ENCODE measurements at regions not wholly inside any gene's neighbourhood (a gene's known extent, or its start where the extent isn't known, plus 50 kb on each side); places are given as distances from the start of the nearest gene placed in this dataset.

DNA sequence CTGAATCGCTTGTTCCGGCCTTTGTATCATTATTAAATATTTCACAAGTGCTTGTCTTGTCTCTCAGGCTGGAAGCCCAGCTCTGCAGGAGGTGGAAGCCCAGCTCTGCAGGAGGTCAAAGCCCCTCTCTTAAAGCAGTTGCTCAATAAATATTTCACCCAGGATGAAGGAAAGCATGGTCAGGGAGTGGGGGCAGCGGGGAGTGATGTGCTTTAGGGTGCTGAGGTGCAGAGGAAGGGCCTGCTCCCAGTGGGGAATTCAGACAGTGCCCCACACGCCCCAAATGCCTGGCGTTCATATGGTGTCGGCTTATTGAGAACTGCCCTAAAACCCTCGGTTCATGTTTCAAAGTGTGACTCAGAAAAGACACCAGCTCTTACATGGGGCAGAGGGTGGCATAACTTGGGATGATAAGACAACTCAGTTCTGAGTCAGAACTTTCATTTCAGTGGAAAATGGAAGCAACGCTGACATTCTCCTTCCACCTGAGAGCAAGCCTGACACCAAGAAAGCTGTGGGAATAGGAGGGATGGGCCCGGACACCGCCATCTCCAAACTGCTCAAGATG, 114.3 kb upstream of the DAP start:
- peak; percentile 41 for DNase-seq

- no peak for DNase-seq
Measured at GRCh38 chr5:10874541-10874940, 113.5 kb upstream of the DAP start.

DNA sequence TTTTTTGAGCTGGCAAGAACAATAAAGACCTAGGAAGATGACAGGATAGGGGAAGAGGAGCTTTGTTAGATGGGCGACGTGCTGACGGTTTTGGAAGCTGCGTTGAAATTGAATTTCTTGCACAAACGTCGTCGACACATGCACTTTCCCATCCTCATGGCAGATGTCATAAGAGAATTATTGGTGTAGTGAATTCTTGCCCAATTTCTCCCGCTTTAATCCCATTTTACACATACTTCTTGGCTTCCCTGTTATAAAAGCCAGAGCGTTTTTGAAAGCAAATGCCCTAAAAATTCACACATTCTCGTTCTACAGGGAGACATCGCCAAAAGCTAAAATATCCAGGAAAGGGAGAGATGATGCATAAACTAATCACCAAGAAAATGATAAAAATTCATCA, 109.8 kb upstream of the DAP start:
- no peak for DNase-seq

DNA sequence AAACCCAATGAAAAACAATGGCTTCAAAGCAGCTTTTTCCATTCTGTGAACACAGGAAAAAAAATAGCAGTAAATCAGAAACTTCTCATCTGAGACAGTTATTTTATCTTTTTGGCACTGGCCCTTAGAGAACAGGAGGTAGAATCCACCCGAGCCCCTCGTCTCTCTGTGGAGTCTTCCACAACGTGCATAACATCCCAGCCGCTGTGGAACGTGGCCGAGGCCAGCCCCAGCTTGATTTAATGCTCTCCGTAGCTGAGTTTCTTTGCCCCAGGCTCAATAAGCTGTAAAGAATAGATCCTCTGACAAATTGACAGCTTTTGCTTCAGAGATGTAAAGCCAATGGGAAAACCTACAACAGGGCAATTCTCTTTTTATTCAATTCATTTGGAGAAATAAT, 107.9 kb upstream of the DAP start:
- DNase-seq = no peak

DNA sequence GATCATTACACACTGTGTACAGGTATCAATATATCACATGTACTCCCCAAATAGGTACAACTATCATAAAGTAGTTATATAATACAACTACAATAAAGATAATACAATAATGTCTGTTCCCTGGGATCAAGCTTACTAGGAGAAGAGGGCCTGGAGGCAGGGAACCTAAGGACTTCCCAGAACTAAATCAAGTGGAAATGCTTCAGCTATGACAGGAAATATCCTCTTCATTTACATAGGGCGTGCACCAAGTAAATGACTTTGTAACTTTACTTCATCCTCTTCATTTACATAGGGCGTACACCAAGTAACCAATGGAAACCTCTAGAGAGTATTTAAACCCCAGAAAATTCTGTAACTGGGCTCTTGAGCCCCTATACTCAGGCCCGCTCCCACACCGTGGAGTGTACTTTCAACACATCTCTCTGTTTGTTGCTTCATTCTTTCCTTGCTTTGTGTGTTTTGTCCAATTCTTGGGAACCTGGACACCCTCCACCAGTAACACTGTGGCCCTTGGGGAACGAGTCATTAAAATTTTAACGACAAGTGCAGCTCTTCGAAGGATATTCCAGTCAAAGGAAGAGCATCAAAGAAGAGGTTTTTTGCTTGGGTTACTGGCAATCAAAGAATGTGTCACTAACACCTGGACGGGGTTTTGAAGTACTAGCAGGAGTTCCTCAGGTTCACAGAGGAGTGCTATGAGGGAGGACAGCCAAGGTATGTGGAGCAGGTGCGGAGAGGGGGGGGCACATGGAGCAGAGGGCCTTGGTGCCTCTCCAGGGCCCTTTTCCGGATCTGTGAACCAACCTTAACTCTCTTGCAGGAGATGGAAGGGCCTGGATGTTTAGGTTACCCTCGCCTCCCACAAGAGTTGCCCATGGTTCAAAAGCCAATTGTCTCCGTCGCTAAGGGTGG, 106.6 kb upstream of the DAP start:
- no peak for DNase-seq

DNA sequence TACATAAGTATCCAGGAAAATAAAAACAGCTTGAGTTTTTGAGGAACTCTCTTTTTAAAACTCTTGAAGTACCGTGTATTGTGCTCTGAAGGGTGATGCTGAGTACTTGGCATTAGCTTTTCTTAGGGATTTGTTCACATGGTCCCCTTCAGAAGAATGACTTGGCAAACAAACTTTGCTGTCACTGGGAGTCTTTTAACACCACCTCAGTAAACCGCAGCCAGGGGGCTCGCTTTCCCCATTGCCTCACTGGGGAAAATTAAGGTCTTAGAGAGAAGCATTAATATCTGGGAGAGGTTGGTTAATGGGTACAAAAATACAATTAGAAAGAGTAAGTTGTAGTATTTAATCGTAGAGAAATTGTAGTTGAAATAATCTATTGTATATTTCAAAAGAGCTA, 105.9 kb upstream of the DAP start:
- DNase-seq = no peak

DNA sequence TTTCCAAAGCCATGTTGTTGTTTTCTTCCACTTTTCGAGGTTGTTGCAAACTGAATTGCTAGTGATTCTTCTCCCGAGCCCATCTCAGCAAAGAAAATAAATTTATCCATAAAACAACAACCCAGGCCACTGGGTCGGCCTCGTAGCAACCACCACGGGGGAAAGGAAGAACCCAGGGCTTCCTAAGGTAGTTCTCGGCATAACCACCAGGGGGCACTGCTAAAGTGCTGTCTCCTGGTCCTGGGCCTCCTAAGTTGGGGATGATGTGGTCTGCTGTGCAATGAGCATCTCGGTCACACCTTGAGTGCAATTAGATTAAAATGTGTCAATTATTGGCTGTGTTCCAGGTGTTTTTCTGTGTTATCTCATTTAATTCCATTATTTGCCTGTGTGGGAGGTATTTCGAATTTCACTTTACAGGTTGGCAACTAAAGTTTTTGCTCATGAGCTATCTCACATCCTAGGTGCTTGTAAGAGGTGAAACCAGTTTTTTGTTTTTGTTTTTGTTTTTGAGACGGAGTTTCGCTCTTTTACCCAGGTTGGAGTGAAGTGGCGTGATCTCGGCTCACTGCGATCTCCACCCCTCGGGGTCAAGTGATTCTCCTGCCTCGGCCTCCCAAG, 102.8 kb upstream of the DAP start:
- DNase-seq = peak; percentile 45

GRCh38 chr5:10862085-10862484, 101.1 kb upstream of the DAP start:
- DNase-seq = no peak

- DNase-seq = no peak
Measured at GRCh38 chr5:10861423-10861790, 100.4 kb upstream of the DAP start.

GRCh38 chr5:10860645-10861422, 99.8 kb upstream of the DAP start:
- peak; percentile 75 for DNase-seq

- no peak for DNase-seq
Measured at GRCh38 chr5:10860196-10860543, 99.1 kb upstream of the DAP start.

DNA sequence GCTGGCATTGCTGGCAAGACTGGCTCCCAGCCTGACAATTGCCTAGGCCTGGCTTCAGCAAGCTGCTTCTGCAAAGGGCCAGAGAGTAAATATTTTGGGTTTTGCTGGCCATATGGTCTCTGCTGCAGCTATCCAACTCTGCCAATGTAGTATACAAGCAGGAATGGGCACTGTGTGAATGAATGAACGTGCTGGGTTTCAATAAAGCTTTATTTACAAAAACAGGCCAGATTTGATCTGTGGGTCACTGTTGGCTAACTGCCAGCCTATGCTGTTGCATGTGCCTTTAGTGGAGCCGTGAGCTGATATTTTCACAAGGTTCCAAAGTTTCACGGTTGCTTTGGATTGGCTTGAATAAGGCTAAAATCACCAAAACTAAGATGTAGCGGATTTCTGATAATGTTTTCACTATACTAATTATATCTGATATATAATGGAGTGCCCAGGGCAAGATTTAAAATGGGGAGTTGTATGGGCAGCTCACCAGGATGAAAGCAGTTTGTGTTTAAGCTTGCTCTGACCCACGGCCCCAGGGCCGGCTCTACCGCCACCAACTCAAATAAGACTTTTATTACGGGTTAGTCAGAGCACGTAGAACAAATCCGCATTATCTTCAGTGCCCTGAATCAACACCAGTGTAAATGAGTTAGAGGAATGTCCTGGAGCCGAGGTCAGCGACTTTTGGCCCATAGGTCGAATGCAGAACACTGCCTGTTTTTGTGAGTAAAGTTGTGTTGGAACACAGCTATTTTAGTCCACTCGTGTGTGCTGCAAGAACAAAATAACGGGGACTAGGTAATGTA, 98.6 kb upstream of the DAP start:
- DNase-seq = no peak

DNA sequence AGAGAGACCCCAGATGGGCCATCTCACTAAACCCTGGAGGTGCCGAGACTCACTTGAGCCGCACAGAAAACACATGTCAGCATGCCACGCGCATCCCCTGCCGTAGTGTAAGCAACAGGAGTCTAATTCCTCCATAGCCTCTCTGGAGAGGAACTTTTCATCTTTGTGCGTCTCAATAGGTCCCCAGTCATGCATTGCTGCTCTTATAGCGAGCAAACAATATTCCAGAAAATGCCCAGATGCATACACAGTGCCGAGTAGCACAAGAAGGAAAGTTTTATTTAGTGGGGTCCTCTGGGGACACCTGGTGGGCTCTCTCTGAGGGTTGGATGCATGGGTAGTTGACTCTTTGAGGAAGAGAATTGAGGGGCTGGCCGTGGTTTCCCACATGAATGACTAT, 97.9 kb upstream of the DAP start:
- DNase-seq = no peak

DNA sequence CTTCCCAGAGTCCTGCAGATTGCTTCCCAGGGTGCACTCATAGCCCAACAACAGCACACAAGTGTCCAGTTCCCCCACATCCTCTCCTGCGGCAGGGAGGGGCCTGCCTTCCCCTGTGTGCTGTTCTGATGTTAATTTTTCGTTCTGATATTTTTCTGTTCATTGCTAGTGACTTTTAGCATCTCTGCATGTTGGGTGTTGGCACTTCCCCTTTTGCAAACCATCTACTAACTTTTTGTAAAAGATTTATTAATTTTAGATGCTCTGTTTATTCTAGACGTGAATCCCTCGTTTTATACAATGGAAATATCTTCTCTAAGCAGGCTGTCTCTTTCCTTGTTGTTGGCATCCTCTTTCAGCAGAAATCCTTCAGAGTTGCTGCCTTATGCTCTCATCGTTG, 97.3 kb upstream of the DAP start:
- no peak for DNase-seq

DNA sequence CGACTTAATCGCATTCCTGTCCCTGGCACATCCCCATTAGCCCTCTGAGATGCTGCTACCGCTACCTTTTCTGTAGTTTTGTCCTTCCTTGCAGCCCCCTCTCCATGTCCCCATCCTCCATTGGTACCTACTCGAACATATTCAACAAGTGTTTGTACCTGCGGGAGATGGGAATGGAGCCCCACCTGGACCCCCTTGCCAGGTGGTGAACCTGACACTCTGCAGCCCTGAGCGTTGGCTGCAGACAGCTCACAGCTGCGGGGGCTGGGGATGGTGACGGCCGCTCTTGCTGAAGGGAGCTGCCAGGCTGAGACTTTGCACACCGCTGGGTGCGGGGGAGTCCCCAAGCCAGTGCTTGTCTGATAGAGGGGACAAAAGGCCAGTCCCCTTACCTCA, 96.3 kb upstream of the DAP start:
- no peak for DNase-seq

- peak; percentile 92 for DNase-seq
Measured at GRCh38 chr5:10856683-10857337, 95.8 kb upstream of the DAP start.

DNA sequence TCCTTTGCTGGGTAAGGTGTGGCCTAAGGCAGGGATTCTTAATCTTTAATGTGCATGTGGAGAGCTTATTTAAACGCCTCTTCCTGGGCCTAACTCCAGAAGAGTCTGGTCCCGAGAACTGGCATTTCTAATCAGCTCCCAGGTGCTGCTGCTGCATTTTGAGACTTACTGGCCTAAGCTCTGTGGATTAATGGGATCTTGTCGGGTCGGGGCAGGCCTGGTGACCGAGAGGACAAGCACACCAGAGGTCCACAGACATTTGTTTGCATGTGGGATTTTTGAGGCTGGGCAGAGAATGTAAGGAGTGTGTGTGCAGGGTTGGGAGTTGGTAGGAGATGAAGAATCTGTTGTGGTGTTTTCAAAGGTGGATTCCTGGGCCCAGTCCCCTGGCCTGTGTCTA, 95.0 kb upstream of the DAP start:
- no peak for DNase-seq

- peak; percentile 15 for DNase-seq
Measured at GRCh38 chr5:10854506-10855277, 93.7 kb upstream of the DAP start.

DNA sequence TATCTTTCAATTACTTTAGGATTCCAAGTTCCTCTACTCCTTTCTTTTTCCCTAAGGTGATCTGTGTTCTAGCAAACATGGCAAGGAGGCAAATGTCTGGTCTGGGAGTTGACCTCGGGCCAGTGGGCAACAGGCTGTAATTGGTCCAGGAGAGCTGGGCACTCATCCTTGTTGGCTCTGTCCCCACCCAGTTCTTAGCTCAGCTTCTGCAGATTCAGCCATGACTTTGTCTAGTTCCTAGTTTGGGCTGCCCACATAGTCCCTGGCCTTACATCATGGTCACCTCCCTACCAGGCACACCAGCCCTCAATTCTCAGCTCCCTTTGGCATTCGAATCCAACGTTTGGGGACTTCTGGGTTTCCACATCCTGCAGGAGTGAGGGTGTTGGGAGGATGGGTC, 92.1 kb upstream of the DAP start:
- no peak for DNase-seq

DNA sequence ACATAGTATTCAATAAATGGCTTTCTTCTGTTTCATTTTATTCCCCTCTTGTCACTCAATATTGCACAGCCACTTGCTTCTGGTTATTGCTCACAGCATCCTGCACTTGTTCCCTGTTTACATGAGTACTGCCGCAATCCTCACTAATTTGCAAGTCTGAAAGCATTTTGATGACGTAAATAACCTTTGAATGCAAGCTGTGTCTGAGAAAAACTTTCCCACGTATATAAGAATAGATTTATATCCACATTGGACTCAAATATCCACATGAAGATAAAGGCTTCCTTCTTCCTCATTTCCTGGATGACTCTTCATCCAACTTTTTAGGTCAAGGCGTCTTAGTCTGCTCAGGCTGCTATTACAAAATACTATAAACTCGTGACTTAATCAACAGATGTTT, 88.2 kb upstream of the DAP start:
- no peak for DNase-seq

DNA sequence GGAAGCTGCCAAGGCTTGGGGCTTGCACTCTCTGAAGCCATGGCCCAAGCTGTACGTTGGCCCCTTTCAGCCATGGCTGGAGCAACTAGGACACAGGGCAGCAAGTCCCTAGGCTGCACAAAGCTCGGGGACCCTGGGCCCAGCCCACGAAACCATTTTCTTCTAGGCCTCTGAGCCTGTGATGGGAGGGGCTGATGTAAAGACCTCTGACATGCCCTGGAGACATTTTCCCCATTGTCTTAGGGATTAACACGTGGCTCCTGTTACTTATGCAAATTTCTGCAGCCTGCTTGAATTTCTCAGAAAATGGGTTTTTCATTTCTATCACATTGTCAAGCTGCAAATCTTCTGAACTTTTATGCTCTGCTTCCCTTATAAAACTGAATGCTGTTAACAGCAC, 83.0 kb upstream of the DAP start:
- no peak for DNase-seq
